WTC11 (cell line): ENCODE measurements at regions not wholly inside any gene's neighbourhood (a gene's known extent, or its start where the extent isn't known, plus 50 kb on each side); places are given as distances from the start of the nearest gene placed in this dataset.

Experiments
- CTCF ChIP-seq: fragments of 200-600 bp; IDR thresholded peaks from 2 replicates; pipeline ENCODE4 v1.8.0; 2022; ENCODE audit warnings: antibody characterized with exemption
- IRF1 ChIP-seq: sonication (generic); formaldehyde crosslinking; IDR thresholded peaks from 2 replicates; pipeline ENCODE4 v1.8.0; 2023; ENCODE audit warnings: missing genetic modification reagents
- JUN ChIP-seq: sonication (generic); formaldehyde crosslinking; IDR thresholded peaks from 2 replicates; pipeline ENCODE4 v1.8.0; 2023; ENCODE audit warnings: mild to moderate bottlenecking, missing genetic modification reagents
- PREB ChIP-seq: sonication (generic); formaldehyde crosslinking; IDR thresholded peaks from 2 replicates; pipeline ENCODE4 v1.8.1; 2022; ENCODE audit warnings: mild to moderate bottlenecking, missing genetic modification reagents, moderate library complexity, borderline replicate concordance

GRCh38 chr2:166812166-166812891, 76.0 kb upstream of the XIRP2 start:
- TF ChIP-seq IRF1 (CRISPR knock-in tag) (no peak), PREB (CRISPR knock-in tag) (no peak), CTCF (no peak), JUN (CRISPR knock-in tag) (no peak)
